ENCODE measurements at regions not wholly inside any gene's neighbourhood (a gene's known extent, or its start where the extent isn't known, plus 50 kb on each side); places are given as distances from the start of the nearest gene placed in this dataset.

GRCh38 chr11:92791886-92792285 lies 177.6 kb upstream of the MTNR1B start:
- Histone ChIP-seq H3K27ac (no peak overlapping the region), H3K36me3 (no peaks in the 10 kb centered on the region), H3K27me3 (no peaks in the 10 kb centered on the region), H3K4me3 (no peak overlapping the region), H3K9me3 (no peaks in the 10 kb centered on the region), H3K4me1 (no peaks in the 10 kb centered on the region)
- 58% methylated on average over 3 of the region's 3 CpGs for WGBS (ENCODE audit: insufficient coverage, low coverage, low lambda C conversion rate, missing lambda C conversion rate)
- no peak for ATAC-seq
- TF ChIP-seq POLR2A (IDR thresholded peaks at IDR 0.05) (no peak), CTCF (IDR thresholded peaks at IDR 0.05) (no peak)
- DNase-seq, result no peak
- intact Hi-C loops (cut with DNase I), result no loop called here

DNA sequence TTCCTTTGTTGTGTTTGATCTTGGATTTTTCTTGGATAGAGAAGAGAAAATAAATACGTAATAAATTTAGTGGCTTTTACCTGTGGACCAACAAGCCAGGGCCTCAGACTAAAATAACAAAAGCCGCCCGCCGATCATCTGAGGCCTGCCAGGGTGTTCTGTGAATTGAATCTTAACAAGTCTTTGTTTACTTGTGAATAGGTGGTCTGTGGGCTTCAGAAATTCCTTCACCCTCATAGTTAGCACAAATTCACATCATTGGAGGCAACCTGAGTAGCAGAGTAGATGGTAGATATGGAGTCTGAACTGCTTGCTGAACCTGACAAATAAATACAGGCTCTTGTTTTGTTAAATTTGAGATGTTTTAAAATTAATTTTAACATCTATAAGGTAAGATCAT lies 176.3 kb upstream of the MTNR1B start:
- H3K36me3 ChIP-seq, result no peaks in the 10 kb centered on the region
- no peaks in the 10 kb centered on the region for H3K27me3 ChIP-seq
- H3K27ac ChIP-seq, result no peak overlapping the region
- no peak for DNase-seq
- 66% methylated on average over 4 of the region's 4 CpGs for WGBS (ENCODE audit: insufficient coverage, low coverage, low lambda C conversion rate, missing lambda C conversion rate)
- TF ChIP-seq POLR2A (IDR thresholded peaks at IDR 0.05) (no peak), CTCF (IDR thresholded peaks at IDR 0.05) (no peak)
- intact Hi-C loops (cut with DNase I), result no loop called here
- no peak overlapping the region for H3K4me3 ChIP-seq
- ATAC-seq, result no peak
- no peaks in the 10 kb centered on the region for H3K9me3 ChIP-seq
- H3K4me1 ChIP-seq, result no peaks in the 10 kb centered on the region

DNA sequence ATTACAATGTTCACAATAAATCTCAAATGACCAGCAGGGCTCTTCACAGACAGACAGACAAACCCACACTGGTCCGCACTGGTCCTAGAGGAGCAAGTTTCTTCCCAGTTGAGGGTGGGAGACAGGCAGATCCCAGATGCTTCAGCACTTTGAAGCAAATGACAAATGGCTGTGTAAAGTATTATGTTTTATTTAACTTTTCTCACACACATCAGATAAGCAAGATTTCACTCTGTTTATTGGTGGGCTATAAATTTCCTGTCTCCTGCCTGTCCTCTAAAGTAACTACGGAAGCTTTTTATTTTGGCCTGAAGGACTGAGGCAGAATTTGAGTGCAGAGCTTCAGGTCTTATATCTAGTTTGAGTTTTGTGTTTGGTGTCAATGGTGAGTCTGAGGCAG lies 174.7 kb upstream of the MTNR1B start:
- 69% methylated on average over 2 of the region's 2 CpGs for WGBS (ENCODE audit: insufficient coverage, low coverage, low lambda C conversion rate, missing lambda C conversion rate)
- H3K9me3 ChIP-seq, result no peaks in the 10 kb centered on the region
- no peaks in the 10 kb centered on the region for H3K4me1 ChIP-seq
- ATAC-seq (no peak), DNase-seq (no peak)
- no peaks in the 10 kb centered on the region for H3K36me3 ChIP-seq
- no peaks in the 10 kb centered on the region for H3K27me3 ChIP-seq
- H3K27ac ChIP-seq, result no peak overlapping the region
- no peak overlapping the region for H3K4me3 ChIP-seq
- intact Hi-C loops (cut with DNase I), result no loop called here
- no peak for TF ChIP-seq CTCF (IDR thresholded peaks at IDR 0.05)
- no peak for TF ChIP-seq POLR2A (IDR thresholded peaks at IDR 0.05)

DNA sequence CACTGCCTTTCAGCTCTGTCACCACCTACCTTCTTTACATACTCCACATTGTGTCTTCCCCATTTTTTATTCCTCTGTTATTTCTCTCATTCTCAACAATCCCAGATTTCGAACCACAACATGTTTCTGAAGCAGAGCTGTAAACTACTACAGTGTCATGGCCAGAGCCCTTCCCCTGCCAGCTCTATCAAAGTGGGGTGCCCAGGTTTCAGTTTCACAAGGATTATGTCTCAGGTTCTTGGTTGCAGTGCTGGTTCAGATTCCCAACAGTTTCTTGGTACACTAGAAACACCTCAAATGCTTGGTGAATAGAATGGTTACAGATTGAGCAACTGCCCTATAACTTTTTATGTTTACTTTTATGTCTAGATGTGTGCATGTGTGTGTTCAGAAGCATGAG lies 172.7 kb upstream of the MTNR1B start:
- Histone ChIP-seq H3K27me3 (no peaks in the 10 kb centered on the region), H3K4me3 (no peak overlapping the region), H3K36me3 (no peaks in the 10 kb centered on the region), H3K4me1 (no peaks in the 10 kb centered on the region), H3K27ac (no peak overlapping the region), H3K9me3 (no peaks in the 10 kb centered on the region)
- no peak for ATAC-seq
- 27% methylated on average over 1 of the region's 1 CpG for WGBS (ENCODE audit: insufficient coverage, low coverage, low lambda C conversion rate, missing lambda C conversion rate)
- intact Hi-C loops (cut with DNase I), result no loop called here
- TF ChIP-seq POLR2A (IDR thresholded peaks at IDR 0.05), result no peak
- no peak for TF ChIP-seq CTCF (IDR thresholded peaks at IDR 0.05)
- no peak for DNase-seq

GRCh38 chr11:92797874-92798273 lies 171.6 kb upstream of the MTNR1B start:
- ATAC-seq (no peak), DNase-seq (no peak)
- H3K27ac ChIP-seq, result no peak overlapping the region
- no peak overlapping the region for H3K4me3 ChIP-seq
- H3K4me1 ChIP-seq, result no peaks in the 10 kb centered on the region
- WGBS (ENCODE audit: insufficient coverage, low coverage, low lambda C conversion rate, missing lambda C conversion rate), result 77% methylated on average over 6 of the region's 6 CpGs
- H3K36me3 ChIP-seq, result no peaks in the 10 kb centered on the region
- intact Hi-C loops (cut with DNase I), result no loop called here
- no peaks in the 10 kb centered on the region for H3K9me3 ChIP-seq
- no peak for TF ChIP-seq CTCF (IDR thresholded peaks at IDR 0.05)
- TF ChIP-seq POLR2A (IDR thresholded peaks at IDR 0.05), result no peak
- no peaks in the 10 kb centered on the region for H3K27me3 ChIP-seq
